Activated gamma-delta T cell treated with Interleukin-2 at 50 U/mL for 16 hours (primary cell): ENCODE measurements at regions not wholly inside any gene's neighbourhood (a gene's known extent, or its start where the extent isn't known, plus 50 kb on each side); places are given as distances from the start of the nearest gene placed in this dataset.
"Not testable (repeated sequence)": the region's sequence is repeated elsewhere in the genome, so short reads cannot be mapped to it uniquely, and the experiment has no call there.

ENCODE experiments used
- DNase-seq: peaks from one replicate; pipeline ENCODE4 v3.0.0-alpha.2; 2020

GRCh38 chr16:86946981-86947380 lies 368.6 kb downstream of the FOXL1 start:
- no peak for DNase-seq

- DNase-seq = no peak
These were observed 369.1 kb downstream of the C16orf95 start for GRCh38 chr16:86948046-86948445.

- DNase-seq = no peak
These were observed 368.1 kb downstream of the C16orf95 start for GRCh38 chr16:86949116-86949515.

- DNase-seq = no peak
These were observed 367.6 kb downstream of the C16orf95 start for GRCh38 chr16:86949630-86950029.

GRCh38 chr16:86951041-86951822 lies 366.0 kb downstream of the C16orf95 start:
- DNase-seq = no peak

GRCh38 chr16:86951831-86952598 lies 365.2 kb downstream of the C16orf95 start:
- no peak for DNase-seq

- no peak for DNase-seq
These were observed 364.4 kb downstream of the C16orf95 start for GRCh38 chr16:86952769-86953168.

- DNase-seq = no peak
These were observed 363.4 kb downstream of the C16orf95 start for GRCh38 chr16:86953631-86954391.

- DNase-seq = no peak
These were observed 361.9 kb downstream of the C16orf95 start for GRCh38 chr16:86955136-86955855.

- no peak for DNase-seq
These were observed 360.8 kb downstream of the C16orf95 start for GRCh38 chr16:86956437-86956836.

- not testable (repeated sequence) for DNase-seq
These were observed 359.5 kb downstream of the C16orf95 start for GRCh38 chr16:86957662-86958198.

- no peak for DNase-seq
These were observed 358.8 kb downstream of the C16orf95 start for GRCh38 chr16:86958423-86958822.

GRCh38 chr16:86959091-86959651 lies 358.0 kb downstream of the C16orf95 start:
- DNase-seq = no peak

- DNase-seq = no peak
These were observed 357.5 kb downstream of the C16orf95 start for GRCh38 chr16:86959729-86960128.

- DNase-seq = no peak
These were observed 356.9 kb downstream of the C16orf95 start for GRCh38 chr16:86960266-86960665.

GRCh38 chr16:86961171-86961601 lies 356.0 kb downstream of the C16orf95 start:
- no peak for DNase-seq

GRCh38 chr16:86962259-86962658 lies 354.9 kb downstream of the C16orf95 start:
- DNase-seq = no peak

- DNase-seq = no peak
These were observed 354.3 kb downstream of the C16orf95 start for GRCh38 chr16:86962913-86963312.

- no peak for DNase-seq
These were observed 353.3 kb downstream of the C16orf95 start for GRCh38 chr16:86963600-86964575.

- DNase-seq = no peak
These were observed 352.4 kb downstream of the C16orf95 start for GRCh38 chr16:86964796-86965241.

- no peak for DNase-seq
These were observed 351.9 kb downstream of the C16orf95 start for GRCh38 chr16:86965331-86965730.
